Activated naive CD8-positive, alpha-beta T cell treated with anti-CD3 and anti-CD28 coated beads, Interleukin-2, amount 50 U/mL, for 16 hours (primary cell): ENCODE measurements at regions not wholly inside any gene's neighbourhood (a gene's known extent, or its start where the extent isn't known, plus 50 kb on each side); places are given as distances from the start of the nearest gene placed in this dataset.

Experiments
- DNase-seq: peaks from one replicate; pipeline ENCODE4 v3.0.0-alpha.2; 2020; ENCODE audit warnings: low read depth, low spot score

DNA sequence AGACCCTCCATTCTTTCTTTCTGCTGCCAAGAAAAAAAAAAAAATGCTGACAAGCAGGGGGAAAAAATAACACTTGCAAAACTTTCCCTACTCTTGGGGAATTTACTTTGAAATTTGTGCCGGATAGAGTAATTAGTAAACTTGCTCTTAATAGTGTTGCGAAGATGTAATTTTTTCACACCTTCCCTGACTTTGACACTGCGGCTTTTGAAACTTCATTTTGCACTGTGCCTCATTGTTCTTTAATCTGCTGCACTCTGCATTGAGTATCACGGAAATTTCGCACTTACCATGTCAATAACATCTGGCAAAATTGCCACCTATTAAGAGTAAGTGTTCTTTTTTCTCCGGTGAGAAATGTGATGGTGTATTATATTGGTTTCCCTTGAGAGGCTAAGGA lies 596.1 kb downstream of the VRK1 start:
- DNase-seq = no peak

DNA sequence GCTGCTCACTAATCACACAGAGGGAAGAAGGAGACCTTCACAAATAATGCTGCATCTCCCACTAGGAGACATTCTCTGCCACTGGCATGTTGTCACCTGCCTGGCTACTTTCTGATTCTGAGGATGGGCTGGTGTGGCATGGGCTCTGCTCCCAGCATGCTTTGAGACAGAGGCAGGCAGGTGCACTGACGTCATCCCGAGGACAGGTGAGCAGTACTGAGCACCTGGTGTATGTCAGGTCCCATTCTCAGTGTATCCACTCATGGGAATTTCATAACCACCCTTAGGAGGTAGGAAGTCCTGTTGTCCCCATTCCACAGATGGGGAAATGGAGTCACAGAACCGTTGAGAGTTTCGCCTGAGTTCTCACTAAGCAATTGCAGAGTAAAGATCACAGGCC lies 597.9 kb downstream of the VRK1 start:
- DNase-seq = no peak

DNA sequence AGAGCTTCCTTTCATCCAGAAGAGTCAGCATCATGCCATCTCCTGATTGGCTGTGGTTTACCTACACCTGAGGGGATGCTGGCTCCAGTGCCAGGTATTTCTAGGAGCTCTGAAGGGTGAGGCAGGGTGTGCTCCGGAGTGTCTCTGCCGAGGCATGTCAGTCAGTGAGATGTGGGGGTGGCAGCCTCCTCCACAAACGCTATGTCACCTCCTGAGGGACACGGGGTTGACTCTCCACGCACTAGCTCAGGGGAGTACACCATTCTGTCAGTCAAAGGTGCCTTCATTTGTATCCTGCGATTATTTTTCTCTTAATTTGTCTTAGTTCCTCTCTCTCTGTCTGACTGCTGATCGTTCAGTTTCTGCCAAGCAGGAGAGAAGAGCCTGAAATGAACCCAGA lies 604.5 kb downstream of the VRK1 start:
- DNase-seq = no peak

DNA sequence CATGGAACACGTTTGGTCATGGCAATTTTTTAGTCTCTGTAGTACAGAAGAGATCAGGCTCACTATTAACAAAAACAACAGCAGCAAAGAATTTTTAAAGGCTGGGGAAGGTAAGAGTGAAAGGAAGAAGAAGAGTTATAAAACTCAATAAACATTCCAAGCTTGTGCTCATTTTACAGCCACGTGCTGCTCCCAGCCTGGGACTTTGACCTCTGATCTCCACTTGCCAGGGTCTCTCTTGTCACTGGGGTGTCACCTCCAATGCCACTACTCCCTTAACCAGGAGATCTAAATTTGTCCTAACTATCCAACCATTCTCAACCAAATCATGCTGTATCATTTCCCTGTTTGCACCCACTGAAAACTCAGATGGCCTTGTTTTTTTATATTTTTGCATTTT lies 605.1 kb downstream of the VRK1 start:
- no peak for DNase-seq

DNA sequence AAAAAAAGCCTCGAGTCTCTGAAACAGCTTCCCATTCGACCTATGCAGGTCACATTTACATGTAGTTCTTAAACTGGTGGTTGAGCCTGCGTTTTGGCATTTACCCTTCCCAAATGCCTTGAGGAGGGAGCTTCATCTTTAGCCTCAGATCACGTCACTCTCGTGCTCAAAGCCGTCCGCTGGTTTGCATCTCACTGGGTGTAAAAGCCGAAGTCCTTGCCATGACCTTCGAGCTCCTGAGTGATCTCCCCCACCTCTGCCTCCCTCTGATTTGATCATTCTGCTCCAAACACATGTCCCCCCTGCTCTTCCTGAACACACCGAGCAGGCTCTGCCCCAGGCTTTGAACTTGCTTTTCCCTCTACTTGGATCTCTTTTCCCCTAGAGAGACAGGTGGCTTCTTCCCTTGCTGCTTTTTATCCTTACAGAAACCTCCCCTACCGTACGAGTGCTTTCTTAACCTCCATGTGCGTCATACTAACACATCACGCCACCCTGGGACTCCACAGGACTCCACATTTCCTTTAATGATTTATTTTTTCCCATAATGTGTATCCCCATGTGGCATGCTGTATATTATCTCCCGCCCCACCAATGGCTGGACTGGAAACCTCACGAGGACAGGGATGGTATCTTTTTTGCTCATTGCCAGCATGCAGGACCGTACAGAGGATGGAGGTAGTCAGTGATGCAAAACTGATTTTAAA lies 610.7 kb downstream of the VRK1 start:
- no peak for DNase-seq

DNA sequence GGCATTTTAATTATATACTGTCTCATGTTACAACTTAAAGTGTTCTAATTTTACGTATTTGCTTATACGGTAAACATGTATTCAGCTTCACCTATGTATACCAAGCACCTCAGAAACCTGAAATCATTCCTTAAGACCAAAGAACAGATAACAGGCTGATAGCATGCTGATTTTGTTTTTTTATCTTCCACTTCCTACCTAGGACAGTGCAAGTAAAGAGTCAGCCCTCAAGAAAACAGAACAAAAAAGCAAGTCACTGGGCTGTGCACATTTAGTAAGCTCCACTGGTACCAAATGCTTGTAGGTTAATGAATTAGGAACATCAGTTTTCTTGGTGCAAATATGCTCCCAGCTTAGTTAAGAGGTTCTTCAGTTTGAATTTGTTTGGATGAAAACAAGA lies 611.3 kb downstream of the VRK1 start:
- DNase-seq = no peak

DNA sequence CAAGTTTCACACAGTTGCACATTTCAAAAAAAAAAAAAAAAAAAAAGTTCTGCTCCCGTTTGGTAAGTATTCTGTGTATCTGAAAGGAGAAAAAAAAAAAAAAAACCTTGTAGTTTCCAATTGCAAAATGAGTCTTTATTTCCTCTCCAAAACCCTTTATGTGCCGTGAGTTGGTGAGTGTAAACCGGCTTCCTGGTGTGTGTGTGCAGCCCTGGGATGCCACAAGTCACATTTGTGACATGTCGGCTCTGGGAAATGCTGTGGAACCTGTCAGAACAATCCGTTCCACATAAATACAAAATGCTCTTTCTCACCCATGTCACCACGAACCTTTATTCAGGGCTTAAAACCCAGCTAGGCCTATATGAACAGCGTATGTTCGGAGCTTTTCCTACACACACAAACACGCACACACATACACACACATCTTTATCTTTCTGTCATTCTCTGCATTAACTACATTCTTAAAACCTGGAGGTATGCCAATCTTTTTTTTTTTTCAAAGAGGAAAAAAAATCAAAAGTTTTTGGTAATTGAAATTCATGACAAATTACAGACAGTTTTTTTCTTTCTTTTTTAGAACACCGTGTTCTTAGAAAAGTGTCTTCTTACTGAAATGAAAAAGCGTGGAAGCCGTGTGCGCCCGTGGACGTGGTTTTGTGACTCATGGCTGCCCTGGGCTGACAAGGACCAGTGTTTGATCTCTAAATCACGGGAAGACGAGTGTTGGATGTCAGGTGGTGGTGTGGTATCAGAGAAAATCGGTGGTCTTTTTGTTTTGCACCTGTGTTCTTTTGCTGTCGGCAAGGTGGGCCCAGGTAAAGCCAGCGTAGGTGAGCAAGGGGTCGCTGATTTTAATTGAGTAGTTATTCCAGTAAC lies 612.0 kb downstream of the VRK1 start:
- DNase-seq = no peak

DNA sequence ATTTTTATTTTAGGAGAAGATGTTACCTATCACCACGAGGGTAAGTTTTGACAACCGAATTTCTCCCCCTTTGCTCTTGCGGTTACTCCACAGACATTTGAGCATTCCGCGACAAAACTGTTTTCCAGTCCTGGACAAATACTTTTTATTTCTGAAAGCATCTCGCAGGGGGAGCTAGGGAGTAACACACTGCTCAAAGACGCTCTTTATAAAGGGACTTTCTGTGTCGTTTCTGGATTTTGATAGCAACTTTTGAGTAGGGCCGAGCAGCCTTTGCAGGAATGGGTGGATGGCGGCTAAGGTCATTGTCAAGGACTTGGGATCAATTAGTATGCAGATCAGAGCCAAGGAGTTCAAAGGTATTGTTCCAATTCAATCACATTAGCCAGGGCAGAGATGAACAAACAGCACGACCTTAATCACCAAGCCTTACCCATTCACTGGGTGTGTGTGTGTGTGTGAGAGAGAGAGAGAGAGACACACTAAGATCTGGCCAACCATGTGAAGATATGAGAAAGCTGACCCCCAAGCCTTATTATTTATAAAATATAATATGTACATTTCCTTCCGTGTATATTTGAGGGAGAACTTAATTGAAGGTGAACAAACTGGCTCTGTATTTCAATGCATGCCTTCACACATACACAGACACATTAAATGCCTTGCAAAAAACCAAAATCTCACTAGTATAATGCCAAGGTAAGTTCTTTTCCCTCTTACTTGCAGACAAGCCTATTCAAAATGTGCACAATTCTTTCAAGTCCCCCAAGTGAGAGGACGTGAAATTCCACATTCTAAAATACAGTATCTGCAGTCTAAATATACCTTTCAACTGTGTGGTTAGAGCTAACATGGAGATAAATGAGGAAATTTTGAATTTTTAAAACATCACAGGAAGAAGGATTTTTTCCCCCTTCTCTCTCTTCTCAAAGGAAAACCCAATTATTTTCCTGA lies 613.8 kb downstream of the VRK1 start:
- DNase-seq = no peak

DNA sequence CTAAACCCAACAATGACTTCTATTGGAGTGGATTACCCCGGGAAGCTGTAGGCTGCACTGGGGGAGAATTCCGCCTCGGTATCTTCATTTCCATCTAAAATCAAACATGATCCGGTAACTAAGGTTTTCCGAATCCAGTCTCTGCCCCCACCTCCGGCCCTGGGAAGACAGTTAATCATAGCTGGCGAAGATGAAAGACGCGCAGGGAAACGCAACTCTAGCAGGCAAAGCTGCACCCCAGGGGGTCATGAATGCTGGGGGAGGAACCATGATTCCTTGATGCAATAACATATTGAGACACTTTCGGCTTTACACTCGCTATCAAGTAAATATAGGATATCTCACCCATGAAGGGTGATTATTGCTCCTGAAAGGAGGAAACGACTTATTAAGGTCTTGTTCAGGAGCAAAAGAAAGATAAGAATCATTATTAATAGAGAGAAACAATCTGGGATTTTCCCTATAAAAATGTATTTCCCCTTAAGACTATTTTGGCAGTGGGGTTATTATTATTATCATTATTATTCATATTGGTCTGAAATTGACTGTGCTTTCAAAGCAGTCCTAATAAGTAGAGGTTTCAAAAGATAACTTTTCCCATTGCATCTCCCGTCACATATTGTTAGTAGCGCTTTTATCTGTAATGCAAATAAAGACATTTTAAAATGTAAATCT lies 614.9 kb downstream of the VRK1 start:
- DNase-seq = no peak

DNA sequence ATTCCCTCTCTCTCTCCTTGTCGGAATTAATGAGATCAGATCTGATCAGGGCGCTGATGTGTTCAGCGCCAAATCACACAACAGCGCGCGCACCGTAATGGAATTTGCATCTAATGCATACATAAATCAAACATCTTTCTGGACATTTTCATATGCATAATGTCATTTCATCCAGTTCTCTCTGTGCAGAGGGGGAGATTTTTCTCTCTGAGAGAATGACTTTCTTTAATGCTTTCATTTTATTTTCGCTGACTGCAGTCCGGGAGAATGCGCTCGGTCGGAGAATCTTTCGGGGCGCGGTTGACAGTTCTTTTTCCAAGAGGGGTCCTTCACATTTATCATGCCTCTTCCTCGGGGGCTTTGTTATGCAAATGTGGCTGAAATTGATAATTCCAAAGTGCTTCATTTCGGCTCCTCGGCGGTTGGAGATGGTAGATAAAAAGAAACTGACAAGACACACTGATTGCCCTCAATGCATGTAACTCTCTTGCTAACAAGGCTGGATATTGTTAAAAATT lies 615.9 kb downstream of the VRK1 start:
- DNase-seq = no peak

DNA sequence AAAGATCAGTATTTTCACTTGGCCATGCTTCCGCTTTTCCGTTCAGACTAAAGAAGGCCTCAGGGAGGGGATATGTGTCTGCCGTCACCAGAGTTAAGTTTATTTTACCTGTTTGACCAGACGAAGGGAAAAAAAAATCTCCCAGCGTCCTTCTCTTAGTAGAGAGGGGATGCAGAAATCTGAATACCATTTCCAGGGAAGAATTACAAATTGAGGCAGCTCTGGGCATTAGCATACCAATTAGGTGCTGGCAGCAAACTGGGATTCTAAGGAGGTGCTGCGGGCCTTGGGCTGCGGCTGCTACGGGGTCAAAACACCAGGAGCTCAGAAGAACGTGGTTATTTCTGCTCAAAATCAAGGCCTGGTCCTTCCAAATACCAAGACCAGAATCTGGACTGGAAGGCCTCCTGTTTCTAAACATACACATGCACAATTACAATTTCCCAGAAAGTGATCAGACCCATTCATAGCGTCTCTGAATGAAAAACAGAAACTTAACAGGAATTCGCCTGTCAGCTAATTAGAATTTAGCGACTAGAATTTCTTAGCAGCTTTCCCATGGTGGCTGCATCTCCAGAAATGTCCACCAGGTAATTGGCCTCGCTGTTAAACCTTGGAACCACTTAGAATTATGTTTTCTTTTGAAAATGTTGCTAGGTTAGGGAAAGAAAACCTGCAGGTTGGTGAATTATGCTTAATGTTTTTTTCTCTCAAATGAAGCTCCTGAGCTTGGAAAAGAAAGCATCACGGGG lies 617.0 kb downstream of the VRK1 start:
- DNase-seq = no peak

DNA sequence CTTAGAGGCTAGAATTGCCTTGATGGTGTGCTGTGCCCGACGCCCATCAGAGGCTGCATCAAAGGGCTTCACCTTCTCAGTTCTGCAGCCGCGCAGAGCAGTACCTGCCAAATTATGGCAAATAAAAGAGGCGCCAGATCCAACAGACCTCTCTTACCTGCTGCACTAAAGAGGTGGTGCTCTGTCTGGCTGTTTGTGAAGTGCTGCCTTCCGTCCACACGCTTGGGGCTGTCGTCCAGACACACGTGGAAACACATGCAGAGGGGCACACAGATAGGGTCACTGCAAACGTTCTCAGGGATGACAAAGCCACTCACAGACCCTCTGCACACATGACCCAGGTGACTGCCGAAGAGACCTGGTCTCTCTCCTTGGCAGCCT lies 617.5 kb downstream of the VRK1 start:
- DNase-seq = no peak

DNA sequence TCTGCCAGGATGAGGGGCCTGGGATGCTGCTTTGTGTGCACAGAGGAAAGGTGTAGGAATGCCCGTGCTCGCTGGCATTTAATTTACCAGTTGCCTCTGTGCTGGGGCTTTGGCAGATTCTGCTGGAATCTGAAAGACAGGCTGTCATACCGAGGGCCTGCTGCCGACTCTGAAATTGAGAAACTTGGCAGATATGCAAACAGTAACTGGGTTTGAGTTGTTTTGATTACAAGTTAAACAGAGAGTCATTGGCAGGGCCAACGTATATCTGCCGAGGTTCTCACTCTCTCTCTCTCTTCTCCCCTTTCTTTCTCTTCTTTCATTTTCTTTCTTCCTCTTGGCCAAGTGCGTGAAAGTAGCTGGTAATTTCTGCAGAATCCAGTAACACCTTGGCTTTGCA lies 618.7 kb downstream of the VRK1 start:
- no peak for DNase-seq

DNA sequence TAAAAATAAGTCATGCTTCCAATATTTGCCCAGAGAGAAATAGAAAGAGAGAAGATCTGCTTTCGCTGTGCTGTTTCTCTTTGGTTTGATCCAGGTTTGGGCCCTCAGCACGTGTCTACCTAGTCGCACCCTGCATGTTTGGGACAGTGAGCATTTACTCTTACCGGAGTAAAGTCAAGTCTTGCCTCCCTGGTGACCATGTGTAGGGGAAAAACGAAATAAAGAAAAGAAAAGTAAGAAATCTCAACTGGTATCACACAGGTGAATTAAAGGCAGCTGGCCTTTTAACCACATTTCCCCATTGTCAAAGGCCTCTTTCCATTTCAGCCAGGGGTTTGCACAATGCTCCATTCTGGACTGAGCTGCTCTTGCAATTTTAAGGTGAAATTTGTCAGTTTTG lies 619.4 kb downstream of the VRK1 start:
- no peak for DNase-seq

DNA sequence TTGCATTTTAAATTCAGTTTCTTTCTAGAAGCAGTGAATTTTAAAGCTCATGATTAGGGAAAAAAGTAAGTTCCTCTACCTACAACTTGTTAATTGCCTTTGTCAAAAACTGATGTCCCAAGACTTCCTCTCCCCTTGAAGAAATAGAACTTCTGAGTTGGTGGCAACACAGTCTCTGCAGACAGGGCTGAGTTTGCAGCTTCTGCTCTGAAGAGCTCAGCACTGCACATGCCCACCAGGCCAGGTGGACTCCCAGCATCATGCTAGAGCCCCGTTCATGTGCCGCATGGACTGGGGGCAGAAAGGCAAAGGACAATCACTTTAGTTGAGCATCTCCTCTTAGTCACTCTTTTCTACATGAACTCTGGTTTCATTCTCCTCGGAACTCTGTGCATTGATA lies 620.1 kb downstream of the VRK1 start:
- no peak for DNase-seq

DNA sequence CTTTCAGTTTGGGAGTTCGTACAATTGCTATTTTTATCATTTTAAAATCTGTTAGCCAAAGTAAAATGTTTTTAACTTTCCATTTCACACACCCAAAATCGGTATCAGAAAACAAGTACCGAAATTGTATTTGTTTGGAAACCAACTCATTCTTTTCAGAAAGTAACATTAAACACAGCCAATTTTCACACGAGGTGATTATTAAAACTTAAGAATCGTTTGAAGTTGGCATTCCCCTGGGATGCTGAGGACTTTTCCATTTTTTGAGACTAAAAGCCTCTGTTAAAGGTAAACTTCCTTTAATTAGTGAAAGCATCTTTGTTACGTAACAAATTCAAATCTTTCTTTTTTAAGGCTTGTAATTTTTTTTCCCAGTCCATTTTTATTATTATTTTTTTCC lies 623.0 kb downstream of the VRK1 start:
- no peak for DNase-seq

DNA sequence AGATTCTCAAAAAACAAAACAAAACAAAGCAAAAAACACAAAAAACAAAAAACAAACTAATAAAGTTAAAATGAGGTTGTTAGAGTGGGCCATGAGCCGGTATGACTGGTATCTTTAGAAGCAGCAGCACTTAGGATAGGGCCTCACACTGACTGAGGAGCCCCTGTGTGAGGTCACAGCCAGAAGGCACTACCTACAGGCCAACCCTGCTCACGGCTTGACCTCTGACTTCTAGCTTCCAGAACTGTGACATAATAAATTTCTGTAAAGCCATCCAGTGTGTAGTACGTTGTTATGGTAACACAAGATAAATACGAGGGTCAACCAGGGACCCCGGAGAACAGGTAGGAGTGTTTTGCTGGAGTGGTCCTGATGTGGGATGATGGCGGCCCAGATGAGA lies 629.6 kb downstream of the VRK1 start:
- no peak for DNase-seq

DNA sequence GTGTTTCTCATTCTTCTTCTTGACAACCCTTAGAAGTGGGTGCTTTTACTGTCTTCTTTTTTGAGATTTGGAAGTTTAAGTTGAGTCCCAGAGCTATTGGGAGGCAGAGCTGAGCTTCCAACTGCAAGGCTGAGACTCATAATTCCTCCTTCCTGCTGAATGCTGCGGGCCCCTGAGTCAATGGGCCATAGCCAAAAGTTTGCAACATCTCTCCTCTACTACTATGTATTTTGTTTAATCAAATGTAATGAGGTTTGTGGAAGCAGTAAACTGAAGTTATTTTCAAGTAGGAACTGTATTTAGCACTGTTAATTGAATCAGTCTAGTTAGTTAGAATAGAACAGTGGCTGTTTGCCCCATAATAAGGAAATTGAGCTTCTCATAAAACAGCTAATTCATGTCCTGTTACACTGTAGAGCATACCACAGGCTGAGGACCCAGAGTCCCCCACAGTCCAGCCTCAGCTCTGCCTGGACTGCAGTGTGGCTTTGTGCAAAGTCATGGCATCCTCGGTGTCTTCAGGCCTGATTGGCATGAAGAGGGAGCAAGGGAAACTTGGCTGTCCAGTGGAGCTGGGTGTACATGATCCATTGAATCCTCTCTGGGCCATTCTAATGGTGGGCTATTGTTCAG lies 631.7 kb downstream of the VRK1 start:
- DNase-seq = no peak

DNA sequence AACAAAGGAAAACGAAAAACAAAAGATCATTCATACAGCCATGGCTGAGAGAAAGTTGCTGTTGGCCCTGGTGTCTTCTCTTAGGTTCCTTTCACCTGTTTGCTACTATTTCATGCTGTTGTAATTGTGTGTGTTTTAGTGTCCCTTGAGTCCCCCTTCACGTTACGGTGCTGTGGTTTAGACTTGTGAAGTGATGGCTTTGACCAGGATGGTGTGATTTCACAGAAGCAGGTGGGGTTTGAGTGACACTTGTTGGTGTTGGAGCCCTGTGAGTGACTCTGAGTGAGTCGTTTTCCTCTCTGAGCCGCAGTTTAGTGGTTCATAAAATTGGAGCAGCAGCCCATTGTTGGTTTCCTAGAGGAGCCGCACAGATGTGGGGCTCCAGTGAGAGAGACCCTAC lies 635.4 kb downstream of the VRK1 start:
- no peak for DNase-seq

DNA sequence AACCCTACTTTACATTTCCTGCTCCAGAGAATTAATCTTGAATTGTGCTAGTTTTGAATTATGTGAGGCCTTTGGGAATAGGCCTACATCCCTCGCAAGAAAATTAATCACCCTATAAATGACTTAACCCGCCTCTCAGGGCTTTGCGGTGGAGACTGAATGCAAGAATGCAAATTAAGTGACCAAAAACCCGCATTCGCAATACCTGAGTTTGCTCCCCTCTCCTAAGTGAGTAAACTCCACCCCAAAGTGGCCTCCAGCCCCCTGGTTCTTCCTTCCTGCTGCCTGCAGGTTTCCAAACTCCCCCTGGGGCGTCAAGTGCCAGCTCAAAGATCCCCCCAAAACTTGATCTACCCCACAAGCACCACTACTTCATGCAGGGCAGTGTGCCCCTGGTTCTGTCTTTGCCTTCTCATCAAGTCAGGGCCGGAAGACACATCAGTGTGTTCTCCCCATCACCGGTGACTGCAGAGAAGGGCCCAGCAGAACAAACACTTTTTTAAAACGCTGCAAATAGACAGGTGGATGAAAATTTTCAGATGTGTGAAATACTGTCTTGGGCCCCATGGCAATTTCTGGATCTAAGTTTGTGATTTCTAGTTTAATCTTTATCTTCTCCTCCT lies 644.7 kb downstream of the VRK1 start:
- DNase-seq = no peak
